ENCODE measurements at regions not wholly inside any gene's neighbourhood (a gene's known extent, or its start where the extent isn't known, plus 50 kb on each side); places are given as distances from the start of the nearest gene placed in this dataset.
A peak's percentile ranks its signal among the peaks of the same experiment; 100 is the strongest.

GRCh38 chr17:83007504-83008185 lies 71.8 kb upstream of the METRNL start:
- 93 to 97% methylated on average over 29 to 33 of the region's 33 CpGs for WGBS, 2 experiments (ENCODE audit: insufficient coverage in 1 of 2, insufficient read length in 1 of 2)
- Histone ChIP-seq H3K36me3 (ENCODE audit: control insufficient read depth, insufficient read depth, low read length) (no peaks in the 10 kb centered on the region), H3K9ac (ENCODE audit: extremely low read depth, low read length, poor library complexity, severe bottlenecking) (no peak overlapping the region), H3K4me3 (ENCODE audit: low read length) (no peak overlapping the region), H3K4me1 (ENCODE audit: control insufficient read depth, insufficient read depth, low read length) (no peaks in the 10 kb centered on the region), H3K9me3 (ENCODE audit: control insufficient read depth, low read length) (no peaks in the 10 kb centered on the region), H3K27me3 (ENCODE audit: control insufficient read depth, insufficient read depth, low read length, poor library complexity, severe bottlenecking) (no peaks in the 10 kb centered on the region), H3K27ac (ENCODE audit: low read depth, low read length) (no peak overlapping the region)
- H3K27ac Mint-ChIP-seq = peak overlapping the region; percentile 21
- H3K27me3 Mint-ChIP-seq (ENCODE audit: insufficient read depth) = no peaks in the 10 kb centered on the region
- H3K4me3 Mint-ChIP-seq = no peak overlapping the region
- no peak for TF ChIP-seq CTCF (conservative IDR thresholded peaks at IDR 0.05)
- peak; percentile 47 for DNase-seq
- peaks cover 16% of the 10 kb centered on the region for H3K36me3 Mint-ChIP-seq (ENCODE audit: low read depth)
- peaks cover 6% of the 10 kb centered on the region for H3K4me1 Mint-ChIP-seq
- peaks cover 6% of the 10 kb centered on the region for H3K9me3 Mint-ChIP-seq

GRCh38 chr17:83008186-83008510 lies 71.3 kb upstream of the METRNL start:
- Mint-ChIP-seq H3K4me3 (no peak overlapping the region), H3K27ac (peak overlapping the region; percentile 21), H3K27me3 (ENCODE audit: insufficient read depth) (no peaks in the 10 kb centered on the region), H3K9me3 (peaks cover 6% of the 10 kb centered on the region), H3K36me3 (ENCODE audit: low read depth) (peaks cover 16% of the 10 kb centered on the region), H3K4me1 (peaks cover 6% of the 10 kb centered on the region)
- no peak overlapping the region for H3K4me3 ChIP-seq (ENCODE audit: low read length)
- no peak for DNase-seq
- no peak for TF ChIP-seq CTCF (conservative IDR thresholded peaks at IDR 0.05)
- no peaks in the 10 kb centered on the region for H3K27me3 ChIP-seq (ENCODE audit: control insufficient read depth, insufficient read depth, low read length, poor library complexity, severe bottlenecking)
- H3K9me3 ChIP-seq (ENCODE audit: control insufficient read depth, low read length) = no peaks in the 10 kb centered on the region
- no peak overlapping the region for H3K27ac ChIP-seq (ENCODE audit: low read depth, low read length)
- WGBS, 2 experiments (ENCODE audit: insufficient coverage in 1 of 2, insufficient read length in 1 of 2) = 97 to 98% methylated on average over 8 to 9 of the region's 9 CpGs
- H3K36me3 ChIP-seq (ENCODE audit: control insufficient read depth, insufficient read depth, low read length) = no peaks in the 10 kb centered on the region
- no peaks in the 10 kb centered on the region for H3K4me1 ChIP-seq (ENCODE audit: control insufficient read depth, insufficient read depth, low read length)
- H3K9ac ChIP-seq (ENCODE audit: extremely low read depth, low read length, poor library complexity, severe bottlenecking) = no peak overlapping the region

- TF ChIP-seq CTCF (conservative IDR thresholded peaks at IDR 0.05) = no peak
- no peak overlapping the region for H3K27ac Mint-ChIP-seq
- no peak overlapping the region for H3K4me3 ChIP-seq (ENCODE audit: low read length)
- no peaks in the 10 kb centered on the region for H3K9me3 ChIP-seq (ENCODE audit: control insufficient read depth, low read length)
- H3K27me3 Mint-ChIP-seq (ENCODE audit: insufficient read depth) = no peaks in the 10 kb centered on the region
- H3K4me1 Mint-ChIP-seq = peaks cover 6% of the 10 kb centered on the region
- WGBS, 2 experiments (ENCODE audit: insufficient coverage in 1 of 2, insufficient read length in 1 of 2) = 94 to 96% methylated on average over 21 to 23 of the region's 23 CpGs
- H3K36me3 ChIP-seq (ENCODE audit: control insufficient read depth, insufficient read depth, low read length) = no peaks in the 10 kb centered on the region
- no peaks in the 10 kb centered on the region for H3K4me1 ChIP-seq (ENCODE audit: control insufficient read depth, insufficient read depth, low read length)
- DNase-seq = peak; percentile 45
- H3K4me3 Mint-ChIP-seq = no peak overlapping the region
- peaks cover 6% of the 10 kb centered on the region for H3K9me3 Mint-ChIP-seq
- no peaks in the 10 kb centered on the region for H3K27me3 ChIP-seq (ENCODE audit: control insufficient read depth, insufficient read depth, low read length, poor library complexity, severe bottlenecking)
- H3K9ac ChIP-seq (ENCODE audit: extremely low read depth, low read length, poor library complexity, severe bottlenecking) = no peak overlapping the region
- H3K27ac ChIP-seq (ENCODE audit: low read depth, low read length) = no peak overlapping the region
- H3K36me3 Mint-ChIP-seq (ENCODE audit: low read depth) = peaks cover 16% of the 10 kb centered on the region
These were observed 70.9 kb upstream of the METRNL start for GRCh38 chr17:83008526-83008925.

All from endodermal cell (in vitro differentiated cells).